GM23338 (cell line): ENCODE measurements at regions not wholly inside any gene's neighbourhood (a gene's known extent, or its start where the extent isn't known, plus 50 kb on each side); places are given as distances from the start of the nearest gene placed in this dataset.

Experiments
- ATAC-seq: fragments of 200-7000 bp; cut with Tn5 transposase; 3 replicates; pipeline ENCODE4 v1.9.1; 2020
- DNase-seq: peaks from one replicate; pipeline ENCODE4 v3.0.0-alpha.2; 2015; ENCODE audit warnings: low spot score
- H2AFZ ChIP-seq: fragments of 200-600 bp; sonication (generic); 2 replicates; pipeline ENCODE4 v1.8.0; 2016; ENCODE audit warnings: antibody characterized with exemption, mild to moderate bottlenecking, moderate library complexity
- H3F3A ChIP-seq: fragments of 200-600 bp; sonication (generic); replicated peaks from 2 replicates; pipeline ENCODE4 v1.8.0; 2017; ENCODE audit warnings: antibody characterized with exemption, mixed run types, low read depth
- H3K27ac ChIP-seq: fragments of 200-600 bp; sonication (generic); 2 replicates; pipeline ENCODE4 v1.6.1; 2016; ENCODE audit warnings: low read depth
- H3K27me3 ChIP-seq: fragments of 200-600 bp; sonication (generic); 2 replicates; pipeline ENCODE4 v1.8.0; 2016; ENCODE audit warnings: mild to moderate bottlenecking, mixed run types, moderate library complexity; ENCODE audit not compliant: insufficient read depth
- H3K36me3 ChIP-seq: fragments of 200-600 bp; sonication (generic); 2 replicates; pipeline ENCODE4 v1.8.0; 2016; ENCODE audit warnings: mild to moderate bottlenecking; ENCODE audit not compliant: insufficient read depth
- H3K4me1 ChIP-seq: fragments of 200-600 bp; sonication (generic); 2 replicates; pipeline ENCODE4 v1.8.0; 2016; ENCODE audit warnings: mild to moderate bottlenecking, moderate library complexity; ENCODE audit not compliant: insufficient read depth
- H3K4me2 ChIP-seq: fragments of 200-600 bp; sonication (generic); 2 replicates; pipeline ENCODE4 v1.7.1; 2017; ENCODE audit warnings: mixed run types
- H3K4me3 ChIP-seq: fragments of 200-600 bp; sonication (generic); 2 replicates; pipeline ENCODE4 v1.6.1; 2016; ENCODE audit warnings: mixed run types
- H3K79me2 ChIP-seq: fragments of 200-600 bp; sonication (generic); replicated peaks from 2 replicates; pipeline ENCODE4 v1.8.0; 2017; ENCODE audit warnings: mild to moderate bottlenecking; ENCODE audit not compliant: insufficient read depth
- H3K9me2 ChIP-seq: fragments of 200-600 bp; sonication (generic); 2 replicates; pipeline ENCODE4 v1.8.0; 2017; ENCODE audit not compliant: insufficient read depth
- H4K20me1 ChIP-seq: fragments of 200-600 bp; sonication (generic); replicated peaks from 2 replicates; pipeline ENCODE4 v1.8.0; 2017; ENCODE audit warnings: mild to moderate bottlenecking; ENCODE audit not compliant: insufficient read depth
- H3K27ac Mint-ChIP-seq: 2 replicates; pipeline ENCODE4 v1.8.0; 2020; ENCODE audit warnings: inconsistent platforms, mild to moderate bottlenecking, moderate library complexity, mixed read lengths
- H3K27me3 Mint-ChIP-seq: 3 replicates; pipeline ENCODE4 v1.8.0; 2022; ENCODE audit warnings: low read depth, mild to moderate bottlenecking, moderate library complexity, mixed read lengths, inconsistent platforms; ENCODE audit not compliant: insufficient read depth, poor library complexity
- H3K36me3 Mint-ChIP-seq: 3 replicates; pipeline ENCODE4 v1.8.0; 2021; ENCODE audit warnings: low read depth, mild to moderate bottlenecking, inconsistent platforms, moderate library complexity, mixed read lengths
- H3K4me1 Mint-ChIP-seq: 3 replicates; pipeline ENCODE4 v1.8.0; 2020; ENCODE audit warnings: mild to moderate bottlenecking, inconsistent platforms, mixed read lengths
- H3K4me3 Mint-ChIP-seq: 3 replicates; pipeline ENCODE4 v1.8.0; 2021; ENCODE audit warnings: moderate library complexity, mild to moderate bottlenecking, inconsistent platforms, mixed read lengths
- H3K9me3 Mint-ChIP-seq: 3 replicates; pipeline ENCODE4 v1.8.0; 2020; ENCODE audit warnings: moderate library complexity, mild to moderate bottlenecking, inconsistent platforms, mixed read lengths
- EZH2phosphoT487 ChIP-seq: fragments of 200-600 bp; sonication (generic); IDR thresholded peaks from one replicate; pipeline ENCODE4 v1.8.1; 2018; ENCODE audit warnings: antibody characterized with exemption; ENCODE audit not compliant: unreplicated experiment
- POLR2AphosphoS5 ChIP-seq: IDR thresholded peaks from 2 replicates; pipeline ENCODE4 v1.6.1; 2016; ENCODE audit warnings: antibody characterized with exemption, low read depth
- REST ChIP-seq: IDR thresholded peaks from one replicate; pipeline ENCODE4 v1.6.1; 2018; ENCODE audit warnings: antibody characterized with exemption; ENCODE audit not compliant: unreplicated experiment
- ZNF462 ChIP-seq: fragments of 250-450 bp; sonication (Bioruptor Pico); IDR thresholded peaks from 2 replicates; pipeline ENCODE4 v1.5.0; 2020; ENCODE audit warnings: mild to moderate bottlenecking, moderate library complexity

- TF ChIP-seq EZH2phosphoT487 (no peak), REST (no peak)
These were observed 132.4 kb downstream of the MRPL57 start (continued) for GRCh38 chr13:21308906-21309305.

GRCh38 chr13:21309542-21310172, 133.2 kb downstream of the MRPL57 start:
- H3K27ac Mint-ChIP-seq = no peak overlapping the region
- H3K27me3 Mint-ChIP-seq = peaks cover 3% of the 10 kb centered on the region
- Histone ChIP-seq H4K20me1 (no peaks in the 10 kb centered on the region), H3K36me3 (no peaks in the 10 kb centered on the region), H3K4me1 (peaks cover 22% of the 10 kb centered on the region), H3K27ac (no peak overlapping the region), H3K4me3 (no peak overlapping the region), H3F3A (no peaks in the 10 kb centered on the region), H3K9me2 (no peaks in the 10 kb centered on the region), H3K4me2 (no peak overlapping the region), H3K79me2 (peaks cover 4% of the 10 kb centered on the region; the same call in 1 of the 2 replicates), H2AFZ (no peak overlapping the region), H3K27me3 (no peaks in the 10 kb centered on the region)
- DNase-seq (no peak), ATAC-seq (no peak)
- no peak overlapping the region for H3K4me3 Mint-ChIP-seq
- no peaks in the 10 kb centered on the region for H3K9me3 Mint-ChIP-seq
- no peaks in the 10 kb centered on the region for H3K36me3 Mint-ChIP-seq
- H3K4me1 Mint-ChIP-seq = peaks cover 23% of the 10 kb centered on the region
- TF ChIP-seq POLR2AphosphoS5 (no peak), ZNF462 (no peak)
